Keratinocyte (primary cell): ENCODE measurements at regions not wholly inside any gene's neighbourhood (a gene's known extent, or its start where the extent isn't known, plus 50 kb on each side); places are given as distances from the start of the nearest gene placed in this dataset.

Source experiments
- DNase-seq: peaks from one replicate; pipeline ENCODE4 v3.0.0-alpha.2; 2011; ENCODE audit warnings: low read depth, missing footprints, low spot score
- FAIRE-seq: peaks from 2 replicates; lab custom pipeline; 2011; peaks lifted over from hg19 to GRCh38; lab: Jason Lieb, UNC
- H2AFZ ChIP-seq: 2 replicates; pipeline ENCODE4 v1.6.0; 2012; ENCODE audit warnings: low read length, control low read depth, inconsistent platforms; ENCODE audit not compliant: control insufficient read depth
- H3K27ac ChIP-seq: 2 replicates; pipeline ENCODE4 v1.5.1; 2011; ENCODE audit warnings: low read length; ENCODE audit not compliant: control insufficient read depth, insufficient read depth
- H3K27me3 ChIP-seq: 3 replicates; pipeline ENCODE4 v1.6.0; 2011; ENCODE audit warnings: low read length; ENCODE audit not compliant: control insufficient read depth, insufficient read depth; ENCODE audit errors: extremely low read depth
- H3K36me3 ChIP-seq, 2 experiments: 2 replicates in 1 of 2; 3 replicates in 1 of 2; pipeline ENCODE4 v1.5.1; 2011; ENCODE audit warnings: low read length in 2 of 2, mild to moderate bottlenecking in 1 of 2; ENCODE audit not compliant: control insufficient read depth in 2 of 2, insufficient read depth in 2 of 2; ENCODE audit errors: extremely low read depth in 1 of 2
- H3K4me1 ChIP-seq: 3 replicates; pipeline ENCODE4 v1.5.1; 2011; ENCODE audit warnings: low read length; ENCODE audit not compliant: control insufficient read depth, insufficient read depth; ENCODE audit errors: extremely low read depth
- H3K4me2 ChIP-seq: 3 replicates; pipeline ENCODE4 v1.6.0; 2011; ENCODE audit warnings: low read depth, low read length; ENCODE audit not compliant: control insufficient read depth, insufficient read depth; ENCODE audit errors: extremely low read depth
- H3K4me3 ChIP-seq, 3 experiments: fragments of 200-600 bp in 1 of 3; sonication (generic) in 1 of 3; 2 replicates in 2 of 3; 3 replicates in 1 of 3; pipeline ENCODE4 v1.5.1; 2011 to 2016; ENCODE audit warnings: low read length in 3 of 3, mild to moderate bottlenecking in 3 of 3, control low read depth in 2 of 3, inconsistent platforms in 1 of 3, low read depth in 1 of 3, mixed read lengths in 1 of 3, mixed run types in 1 of 3, moderate library complexity in 1 of 3; ENCODE audit not compliant: control insufficient read depth in 2 of 3, insufficient read depth in 2 of 3; ENCODE audit errors: extremely low read depth in 1 of 3
- H3K79me2 ChIP-seq: 2 replicates; pipeline ENCODE4 v1.6.0; 2012; ENCODE audit warnings: low read length; ENCODE audit not compliant: control insufficient read depth, insufficient read depth
- H3K9ac ChIP-seq: 3 replicates; pipeline ENCODE4 v1.6.0; 2011; ENCODE audit warnings: low read length; ENCODE audit not compliant: control insufficient read depth, insufficient read depth; ENCODE audit errors: extremely low read depth
- H3K9me1 ChIP-seq: 3 replicates; pipeline ENCODE4 v1.6.0; 2011; ENCODE audit warnings: low read length; ENCODE audit not compliant: control insufficient read depth, insufficient read depth; ENCODE audit errors: extremely low read depth
- H3K9me3 ChIP-seq: 2 replicates; pipeline ENCODE4 v1.5.1; 2012; ENCODE audit warnings: low read depth, low read length; ENCODE audit not compliant: control insufficient read depth
- H4K20me1 ChIP-seq: 3 replicates; pipeline ENCODE4 v1.6.0; 2011; ENCODE audit warnings: low read length; ENCODE audit not compliant: control insufficient read depth, insufficient read depth; ENCODE audit errors: extremely low read depth
- EZH2 ChIP-seq: IDR thresholded peaks from one replicate; pipeline ENCODE4 v1.6.1; 2012; ENCODE audit warnings: inconsistent platforms, mild to moderate bottlenecking, low read length, moderate library complexity
- dilution Hi-C: fragments of 300-500 bp; cut with MboI; formaldehyde crosslinking; loops from one replicate; pipeline ENCODE4 v1.7.0; 2020; ENCODE audit warnings: low sequenced_read_pairs; ENCODE audit not compliant: extremely low pct_ligation_motif_present
- TF ChIP-seq, protein P1 (sequence below), 3 experiments: IDR thresholded peaks in 1 of 3; conservative IDR thresholded peaks in 1 of 3; optimal IDR thresholded peaks in 1 of 3; 2 replicates in 2 of 3; 3 replicates in 1 of 3; pipeline versions ENCODE3 to v1.5.1; 2011; ENCODE audit warnings: low read length in 3 of 3, mild to moderate bottlenecking in 3 of 3, moderate library complexity in 2 of 3, control low read depth in 1 of 3, inconsistent platforms in 1 of 3; ENCODE audit not compliant: insufficient read depth in 2 of 3; ENCODE audit errors: extremely low read depth in 1 of 3

DNA sequence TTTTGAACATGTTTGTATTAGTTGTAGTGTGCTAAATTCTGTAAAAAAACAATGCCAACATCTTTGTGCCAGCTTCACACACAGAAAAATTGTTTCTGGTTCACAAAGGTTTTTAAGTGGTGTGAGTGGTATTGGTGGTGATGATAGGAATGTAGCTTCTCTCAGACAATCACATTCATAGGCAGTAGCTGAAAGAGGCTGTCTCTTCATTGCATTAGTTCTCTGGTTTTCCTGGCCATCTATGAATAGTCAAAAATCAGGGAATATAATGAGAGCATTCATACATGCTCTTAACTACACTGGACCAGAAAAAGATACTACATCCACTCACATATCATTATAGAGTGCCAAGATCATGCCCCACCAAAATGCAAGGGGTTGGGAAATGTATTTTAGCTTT lies 433.5 kb downstream of the FLRT2 start:
- dilution Hi-C loops, result no loop called here
- Histone ChIP-seq H4K20me1 (no peaks in the 10 kb centered on the region), H3K9me3 (no peaks in the 10 kb centered on the region), H3K27ac (no peak overlapping the region), H3K27me3 (no peaks in the 10 kb centered on the region), H3K9ac (no peak overlapping the region), H2AFZ (no peak overlapping the region), H3K36me3 (no peaks in the 10 kb centered on the region), H3K79me2 (no peaks in the 10 kb centered on the region), H3K9me1 (no peaks in the 10 kb centered on the region), H3K4me3 (no peak overlapping the region), H3K4me2 (no peak overlapping the region), H3K4me1 (no peaks in the 10 kb centered on the region)
- TF ChIP-seq, protein P1, sequence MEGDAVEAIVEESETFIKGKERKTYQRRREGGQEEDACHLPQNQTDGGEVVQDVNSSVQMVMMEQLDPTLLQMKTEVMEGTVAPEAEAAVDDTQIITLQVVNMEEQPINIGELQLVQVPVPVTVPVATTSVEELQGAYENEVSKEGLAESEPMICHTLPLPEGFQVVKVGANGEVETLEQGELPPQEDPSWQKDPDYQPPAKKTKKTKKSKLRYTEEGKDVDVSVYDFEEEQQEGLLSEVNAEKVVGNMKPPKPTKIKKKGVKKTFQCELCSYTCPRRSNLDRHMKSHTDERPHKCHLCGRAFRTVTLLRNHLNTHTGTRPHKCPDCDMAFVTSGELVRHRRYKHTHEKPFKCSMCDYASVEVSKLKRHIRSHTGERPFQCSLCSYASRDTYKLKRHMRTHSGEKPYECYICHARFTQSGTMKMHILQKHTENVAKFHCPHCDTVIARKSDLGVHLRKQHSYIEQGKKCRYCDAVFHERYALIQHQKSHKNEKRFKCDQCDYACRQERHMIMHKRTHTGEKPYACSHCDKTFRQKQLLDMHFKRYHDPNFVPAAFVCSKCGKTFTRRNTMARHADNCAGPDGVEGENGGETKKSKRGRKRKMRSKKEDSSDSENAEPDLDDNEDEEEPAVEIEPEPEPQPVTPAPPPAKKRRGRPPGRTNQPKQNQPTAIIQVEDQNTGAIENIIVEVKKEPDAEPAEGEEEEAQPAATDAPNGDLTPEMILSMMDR (optimal IDR thresholded peaks at IDR 0.05 in 1 of 3, IDR thresholded peaks at IDR 0.05 in 1 of 3, conservative IDR thresholded peaks at IDR 0.05 in 1 of 3; ENCODE audit: extremely low read depth in 1 of 3, insufficient read depth in 2 of 3, low read length in 3 of 3), result no peak
- TF ChIP-seq EZH2, result no peak
- DNase-seq (no peak), FAIRE-seq (no peak)

DNA sequence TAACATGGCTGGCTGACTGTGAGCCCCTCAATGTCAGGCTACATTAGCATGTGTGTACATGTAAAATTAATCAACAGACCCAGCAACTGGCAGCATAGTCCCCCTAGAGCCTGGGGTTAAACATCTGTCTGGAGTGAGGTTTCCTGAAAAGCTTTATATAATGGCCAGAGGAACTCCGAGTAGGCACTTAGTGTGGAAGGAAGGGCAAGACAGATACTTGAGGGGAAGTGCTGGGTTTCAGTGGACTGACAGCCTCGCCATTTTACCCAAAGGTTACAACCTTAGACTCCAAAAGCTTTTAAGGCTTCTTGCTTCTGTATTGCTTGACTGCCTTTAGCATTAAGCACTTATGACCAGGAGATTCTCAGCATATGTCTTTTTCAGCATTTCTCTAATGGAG lies 430.8 kb downstream of the FLRT2 start:
- Histone ChIP-seq H3K4me2 (no peak overlapping the region), H2AFZ (no peak overlapping the region), H3K27me3 (no peaks in the 10 kb centered on the region), H3K9ac (no peak overlapping the region), H3K4me3 (no peak overlapping the region), H4K20me1 (no peaks in the 10 kb centered on the region), H3K36me3 (no peaks in the 10 kb centered on the region), H3K79me2 (no peaks in the 10 kb centered on the region), H3K4me1 (no peaks in the 10 kb centered on the region), H3K9me3 (no peaks in the 10 kb centered on the region), H3K9me1 (no peaks in the 10 kb centered on the region), H3K27ac (no peak overlapping the region)
- TF ChIP-seq, protein P1 (optimal IDR thresholded peaks at IDR 0.05 in 1 of 3, IDR thresholded peaks at IDR 0.05 in 1 of 3, conservative IDR thresholded peaks at IDR 0.05 in 1 of 3; ENCODE audit: extremely low read depth in 1 of 3, insufficient read depth in 2 of 3, low read length in 3 of 3), result no peak
- TF ChIP-seq EZH2, result no peak
- dilution Hi-C loops, result no loop called here
- DNase-seq (no peak), FAIRE-seq (no peak)
